Testis (tissue), 2 donors: ENCODE measurements at regions not wholly inside any gene's neighbourhood (a gene's known extent, or its start where the extent isn't known, plus 50 kb on each side); places are given as distances from the start of the nearest gene placed in this dataset.

Experiments
- DNase-seq: peaks from one replicate; pipeline ENCODE4 v3.0.0-alpha.2; 2019
- H3K27ac ChIP-seq, 2 donors: fragments of 200-600 bp; sonication (generic); one replicate each; pipeline ENCODE4 v1.5.1; 2019
- H3K27me3 ChIP-seq: fragments of 200-600 bp; sonication (generic); one replicate; pipeline ENCODE4 v1.5.1; 2019
- H3K36me3 ChIP-seq: fragments of 200-600 bp; sonication (generic); one replicate; pipeline ENCODE4 v1.5.1; 2017; ENCODE audit warnings: low read depth; ENCODE audit errors: missing control alignments
- H3K4me1 ChIP-seq: fragments of 200-600 bp; sonication (generic); one replicate; pipeline ENCODE4 v1.5.1; 2019
- H3K4me3 ChIP-seq, 2 donors: fragments of 200-600 bp; sonication (generic); one replicate each; pipeline ENCODE4 v1.5.1; 2017 to 2019
- H3K9me3 ChIP-seq: fragments of 200-600 bp; sonication (generic); one replicate; pipeline ENCODE4 v1.5.1; 2017
- POLR2A ChIP-seq: fragments of 450-650 bp; IDR thresholded peaks from one replicate; pipeline ENCODE4 v1.6.1; 2017; ENCODE audit warnings: antibody characterized with exemption, mild to moderate bottlenecking, moderate library complexity
- WGBS, 2 donors: methylation state at CpG; one replicate each; pipeline ENCODE4 v1.1.5; 2018; 5-methylcytosine and 5-hydroxymethylcytosine counted together
- intact Hi-C: fragments of 100-400 bp; cut with DNase I; formaldehyde crosslinking; loops from one replicate; pipeline ENCODE4 v1.15.1; 2023; ENCODE audit warnings: low total_unique reads
- TF ChIP-seq, protein P1 (sequence below), 3 experiments: fragments of 450-650 bp in 2 of 3; fragments of 200-600 bp in 1 of 3; sonication (generic) in 1 of 3; IDR thresholded peaks; one replicate each; pipeline ENCODE4 v1.5.1; 2016 to 2019; ENCODE audit warnings: antibody characterized with exemption in 3 of 3, mild to moderate bottlenecking in 2 of 3, moderate library complexity in 1 of 3

DNA sequence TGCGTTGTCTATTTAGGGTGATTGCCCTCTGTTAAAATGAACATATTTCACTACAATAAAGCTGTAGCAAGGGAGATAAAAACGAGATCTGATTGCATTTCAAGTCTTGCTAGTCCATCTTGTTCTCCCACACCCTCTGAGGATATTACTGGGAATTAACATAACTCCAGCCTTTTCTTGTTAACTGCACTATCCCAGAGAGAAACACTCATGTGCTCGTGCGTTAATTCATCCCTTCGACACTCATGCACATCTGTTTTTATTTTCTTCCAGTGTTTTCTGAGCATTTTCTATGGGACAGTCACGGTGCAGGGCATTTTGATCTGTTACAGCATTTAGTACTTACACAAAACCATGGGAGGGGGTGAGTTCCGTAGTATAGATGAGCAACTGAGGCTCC, 202.1 kb downstream of the CYLD start:
- Histone ChIP-seq H3K4me3 (no peak overlapping the region), H3K9me3 (no peaks in the 10 kb centered on the region), H3K27me3 (no peaks in the 10 kb centered on the region), H3K36me3 (no peaks in the 10 kb centered on the region), H3K27ac (no peak overlapping the region), H3K4me1 (no peaks in the 10 kb centered on the region)
- intact Hi-C loops, result no loop called here
- no peak for DNase-seq
- TF ChIP-seq, protein P1, sequence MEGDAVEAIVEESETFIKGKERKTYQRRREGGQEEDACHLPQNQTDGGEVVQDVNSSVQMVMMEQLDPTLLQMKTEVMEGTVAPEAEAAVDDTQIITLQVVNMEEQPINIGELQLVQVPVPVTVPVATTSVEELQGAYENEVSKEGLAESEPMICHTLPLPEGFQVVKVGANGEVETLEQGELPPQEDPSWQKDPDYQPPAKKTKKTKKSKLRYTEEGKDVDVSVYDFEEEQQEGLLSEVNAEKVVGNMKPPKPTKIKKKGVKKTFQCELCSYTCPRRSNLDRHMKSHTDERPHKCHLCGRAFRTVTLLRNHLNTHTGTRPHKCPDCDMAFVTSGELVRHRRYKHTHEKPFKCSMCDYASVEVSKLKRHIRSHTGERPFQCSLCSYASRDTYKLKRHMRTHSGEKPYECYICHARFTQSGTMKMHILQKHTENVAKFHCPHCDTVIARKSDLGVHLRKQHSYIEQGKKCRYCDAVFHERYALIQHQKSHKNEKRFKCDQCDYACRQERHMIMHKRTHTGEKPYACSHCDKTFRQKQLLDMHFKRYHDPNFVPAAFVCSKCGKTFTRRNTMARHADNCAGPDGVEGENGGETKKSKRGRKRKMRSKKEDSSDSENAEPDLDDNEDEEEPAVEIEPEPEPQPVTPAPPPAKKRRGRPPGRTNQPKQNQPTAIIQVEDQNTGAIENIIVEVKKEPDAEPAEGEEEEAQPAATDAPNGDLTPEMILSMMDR (IDR thresholded peaks at IDR 0.05), result no peak
- TF ChIP-seq POLR2A, result no peak
- WGBS, 2 donors, result 66 to 73% methylated on average over 7 of the region's 7 CpGs

- no peaks in the 10 kb centered on the region for H3K36me3 ChIP-seq
- intact Hi-C loops, result no loop called here
- H3K4me3 ChIP-seq, result no peak overlapping the region
- H3K27me3 ChIP-seq, result no peaks in the 10 kb centered on the region
- no peaks in the 10 kb centered on the region for H3K9me3 ChIP-seq
- no peak for DNase-seq
- H3K4me1 ChIP-seq, result no peaks in the 10 kb centered on the region
- TF ChIP-seq, protein P1 (IDR thresholded peaks at IDR 0.05), result no peak
- 79 to 93% methylated on average over 3 of the region's 3 CpGs for WGBS, 2 donors
- no peak overlapping the region for H3K27ac ChIP-seq
Observed at GRCh38 chr16:50942143-50942542, 200.3 kb downstream of the CYLD start.

- WGBS, 2 donors, result 59 to 65% methylated on average over 5 to 6 of the region's 6 CpGs
- Histone ChIP-seq H3K36me3 (no peaks in the 10 kb centered on the region), H3K4me1 (no peaks in the 10 kb centered on the region), H3K9me3 (no peaks in the 10 kb centered on the region), H3K4me3 (no peak overlapping the region), H3K27ac (no peak overlapping the region), H3K27me3 (no peaks in the 10 kb centered on the region)
- TF ChIP-seq, protein P1 (IDR thresholded peaks at IDR 0.05), result no peak
- TF ChIP-seq POLR2A, result no peak
- no peak for DNase-seq
- intact Hi-C loops, result no loop called here
Observed at GRCh38 chr16:50941681-50942080, 199.8 kb downstream of the CYLD start.

GRCh38 chr16:50940275-50940854, 198.5 kb downstream of the CYLD start:
- no peak for DNase-seq
- H3K9me3 ChIP-seq, result no peaks in the 10 kb centered on the region
- WGBS, 2 donors, result 58 to 78% methylated on average over 6 to 7 of the region's 7 CpGs
- no peaks in the 10 kb centered on the region for H3K27me3 ChIP-seq
- H3K4me3 ChIP-seq, result no peak overlapping the region
- no peak overlapping the region for H3K27ac ChIP-seq
- H3K36me3 ChIP-seq, result no peaks in the 10 kb centered on the region
- TF ChIP-seq POLR2A, result no peak
- TF ChIP-seq, protein P1 (IDR thresholded peaks at IDR 0.05), result no peak
- intact Hi-C loops, result no loop called here
- H3K4me1 ChIP-seq, result no peaks in the 10 kb centered on the region

- 65 to 69% methylated on average over 2 of the region's 2 CpGs for WGBS, 2 donors
- no peaks in the 10 kb centered on the region for H3K36me3 ChIP-seq
- no peaks in the 10 kb centered on the region for H3K27me3 ChIP-seq
- no peak overlapping the region for H3K4me3 ChIP-seq
- no peaks in the 10 kb centered on the region for H3K9me3 ChIP-seq
- no peak for DNase-seq
- H3K4me1 ChIP-seq, result no peaks in the 10 kb centered on the region
- intact Hi-C loops, result no loop called here
- TF ChIP-seq, protein P1 (IDR thresholded peaks at IDR 0.05), result no peak
- TF ChIP-seq POLR2A, result no peak
- no peak overlapping the region for H3K27ac ChIP-seq
Observed at GRCh38 chr16:50939356-50939755, 197.5 kb downstream of the CYLD start.
